ENCODE measurements at regions not wholly inside any gene's neighbourhood (a gene's known extent, or its start where the extent isn't known, plus 50 kb on each side); places are given as distances from the start of the nearest gene placed in this dataset.

DNA sequence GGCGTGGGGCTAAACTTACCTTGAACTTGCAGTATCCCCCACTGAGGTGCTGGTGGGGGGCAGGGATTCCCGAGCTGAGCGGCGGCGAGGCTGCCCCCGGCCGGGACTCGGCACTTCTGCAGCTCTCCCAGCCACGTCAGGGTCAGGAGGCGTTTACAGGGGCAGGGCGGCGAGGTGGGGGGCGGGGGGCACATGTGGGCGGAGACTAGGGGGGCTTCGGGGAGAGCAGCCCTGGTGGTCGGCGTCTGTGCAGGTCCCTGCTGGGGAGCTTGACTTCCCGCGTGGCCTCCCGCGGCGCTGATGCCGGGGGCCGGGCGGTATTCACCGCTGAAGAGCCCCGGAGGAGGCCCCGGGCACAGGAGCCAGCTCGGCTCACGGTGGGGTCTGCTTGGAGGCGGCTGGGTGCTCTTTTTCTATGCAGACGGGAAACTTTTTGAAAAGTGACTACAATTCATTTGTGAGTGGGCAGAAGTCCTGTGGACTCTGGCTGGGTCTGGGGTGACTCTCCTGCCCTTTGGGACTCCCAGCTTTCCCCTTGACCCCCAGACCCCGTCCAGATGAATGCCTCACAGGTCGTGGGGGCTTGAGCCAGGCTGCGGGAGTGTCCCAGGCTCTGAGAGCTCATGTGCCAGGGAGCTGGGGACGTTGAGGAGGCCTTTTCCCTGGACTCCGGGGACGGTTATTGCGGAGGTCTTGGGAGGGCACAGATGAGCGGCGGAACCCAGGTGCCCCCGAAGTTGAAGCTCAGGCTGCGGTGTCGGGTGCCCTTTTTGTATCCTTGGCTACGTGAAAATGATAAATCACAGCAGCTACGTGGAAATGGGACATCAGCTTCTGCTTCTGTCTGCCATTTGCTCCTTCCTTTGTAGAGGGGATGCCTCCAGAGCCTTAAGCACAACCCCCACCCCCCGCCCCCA, 75.9 kb upstream of the GATA5 start:
- H3K4me3 Mint-ChIP-seq (ENCODE audit: unreplicated experiment): peak overlapping the region; percentile 28
- peaks cover 33% of the 10 kb centered on the region for H3K27me3 Mint-ChIP-seq (ENCODE audit: low read depth)
- TF ChIP-seq CTCF (IDR thresholded peaks at IDR 0.05): no peak
- H3K27ac Mint-ChIP-seq (ENCODE audit: unreplicated experiment): no peak overlapping the region
- no peaks in the 10 kb centered on the region for H3K36me3 Mint-ChIP-seq (ENCODE audit: low read depth)
- H3K9me3 Mint-ChIP-seq (ENCODE audit: low read depth): no peaks in the 10 kb centered on the region
- H3K4me1 Mint-ChIP-seq (ENCODE audit: low read depth): peaks cover 8% of the 10 kb centered on the region
- no peak for DNase-seq (ENCODE audit: low spot score)

GRCh38 chr20:62552613-62553012, 76.8 kb upstream of the GATA5 start:
- TF ChIP-seq CTCF (IDR thresholded peaks at IDR 0.05): no peak
- Mint-ChIP-seq H3K27me3 (ENCODE audit: low read depth) (peaks cover 36% of the 10 kb centered on the region), H3K9me3 (ENCODE audit: low read depth) (no peaks in the 10 kb centered on the region), H3K4me3 (ENCODE audit: unreplicated experiment) (no peak overlapping the region), H3K4me1 (ENCODE audit: low read depth) (peaks cover 8% of the 10 kb centered on the region), H3K36me3 (ENCODE audit: low read depth) (no peaks in the 10 kb centered on the region), H3K27ac (ENCODE audit: unreplicated experiment) (no peak overlapping the region)
- no peak for DNase-seq (ENCODE audit: low spot score)

GRCh38 chr20:62553136-62553837, 77.5 kb upstream of the GATA5 start:
- no peaks in the 10 kb centered on the region for H3K9me3 Mint-ChIP-seq (ENCODE audit: low read depth)
- H3K27me3 Mint-ChIP-seq (ENCODE audit: low read depth): peaks cover 39% of the 10 kb centered on the region
- no peaks in the 10 kb centered on the region for H3K36me3 Mint-ChIP-seq (ENCODE audit: low read depth)
- H3K27ac Mint-ChIP-seq (ENCODE audit: unreplicated experiment): no peak overlapping the region
- no peak for DNase-seq (ENCODE audit: low spot score)
- H3K4me3 Mint-ChIP-seq (ENCODE audit: unreplicated experiment): no peak overlapping the region
- TF ChIP-seq CTCF (IDR thresholded peaks at IDR 0.05): no peak
- H3K4me1 Mint-ChIP-seq (ENCODE audit: low read depth): peaks cover 8% of the 10 kb centered on the region

DNA sequence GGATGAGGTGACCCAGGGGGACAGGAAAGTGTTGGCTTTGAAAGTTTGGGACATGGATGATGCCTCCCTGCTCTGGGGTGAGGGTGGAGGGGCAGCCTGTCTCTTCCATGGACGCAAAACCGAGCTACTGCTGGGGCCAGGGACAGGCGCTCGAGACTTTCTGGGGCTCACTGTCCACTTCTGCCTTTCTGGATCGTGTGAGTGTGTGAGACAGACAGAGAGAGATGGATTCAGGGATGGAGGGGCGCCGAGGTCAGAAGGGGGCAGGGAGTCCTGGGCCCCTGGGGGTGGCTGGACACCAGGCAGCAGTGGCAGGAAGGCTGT, 78.0 kb upstream of the GATA5 start:
- DNase-seq (ENCODE audit: low spot score): no peak
- H3K4me3 Mint-ChIP-seq (ENCODE audit: unreplicated experiment): no peak overlapping the region
- no peaks in the 10 kb centered on the region for H3K36me3 Mint-ChIP-seq (ENCODE audit: low read depth)
- H3K27ac Mint-ChIP-seq (ENCODE audit: unreplicated experiment): no peak overlapping the region
- TF ChIP-seq CTCF (IDR thresholded peaks at IDR 0.05): no peak
- peaks cover 8% of the 10 kb centered on the region for H3K4me1 Mint-ChIP-seq (ENCODE audit: low read depth)
- peaks cover 42% of the 10 kb centered on the region for H3K27me3 Mint-ChIP-seq (ENCODE audit: low read depth)
- H3K9me3 Mint-ChIP-seq (ENCODE audit: low read depth): no peaks in the 10 kb centered on the region

DNA sequence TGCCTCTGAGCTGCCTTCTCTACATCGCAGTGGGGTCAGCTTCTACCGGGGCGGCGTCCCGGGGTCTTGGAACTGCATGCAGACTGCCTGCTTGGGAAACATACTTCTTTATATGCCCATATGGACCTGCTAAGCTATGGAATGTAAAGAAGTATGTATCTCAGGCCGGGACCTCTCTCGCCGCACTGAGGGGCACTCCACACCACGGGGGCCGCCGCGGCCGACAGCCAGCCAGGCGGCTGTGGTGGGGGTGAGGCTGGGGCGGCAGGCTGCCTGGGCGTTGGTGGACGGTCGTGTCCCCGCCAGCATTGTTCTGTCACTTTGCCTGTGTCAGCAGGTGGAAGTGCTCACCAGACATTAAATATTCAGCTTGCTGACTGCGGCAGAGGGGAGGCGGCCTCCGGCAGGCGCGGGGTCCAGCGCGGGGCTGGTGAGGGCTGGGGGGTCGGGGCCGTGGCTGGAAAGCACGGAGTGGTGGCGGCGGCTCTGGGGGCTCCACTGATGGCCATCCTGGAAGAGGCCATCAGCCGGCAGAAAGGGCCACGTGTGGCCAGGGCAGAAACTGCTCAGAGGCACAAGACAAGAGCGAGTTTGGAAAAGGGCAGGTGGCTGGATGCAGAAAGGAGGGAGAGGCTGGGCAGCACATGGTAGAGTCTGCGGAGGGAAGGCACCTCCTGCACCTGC, 78.6 kb upstream of the GATA5 start:
- H3K4me3 Mint-ChIP-seq (ENCODE audit: unreplicated experiment): no peak overlapping the region
- no peak overlapping the region for H3K27ac Mint-ChIP-seq (ENCODE audit: unreplicated experiment)
- no peaks in the 10 kb centered on the region for H3K36me3 Mint-ChIP-seq (ENCODE audit: low read depth)
- H3K27me3 Mint-ChIP-seq (ENCODE audit: low read depth): peaks cover 43% of the 10 kb centered on the region
- peaks cover 8% of the 10 kb centered on the region for H3K4me1 Mint-ChIP-seq (ENCODE audit: low read depth)
- H3K9me3 Mint-ChIP-seq (ENCODE audit: low read depth): no peaks in the 10 kb centered on the region
- no peak for TF ChIP-seq CTCF (IDR thresholded peaks at IDR 0.05)
- DNase-seq (ENCODE audit: low spot score): no peak
